GM19468 (cell line): ENCODE measurements at regions not wholly inside any gene's neighbourhood (a gene's known extent, or its start where the extent isn't known, plus 50 kb on each side); places are given as distances from the start of the nearest gene placed in this dataset.

ENCODE experiments used
- ATAC-seq: cut with Tn5 transposase; IDR thresholded peaks from one replicate; pipeline ENCODE4 v1.9.1; 2021; ENCODE audit warnings: mild to moderate bottlenecking, moderate library complexity, moderate number of reproducible peaks; ENCODE audit not compliant: unreplicated experiment; ENCODE audit errors: extremely low read depth

DNA sequence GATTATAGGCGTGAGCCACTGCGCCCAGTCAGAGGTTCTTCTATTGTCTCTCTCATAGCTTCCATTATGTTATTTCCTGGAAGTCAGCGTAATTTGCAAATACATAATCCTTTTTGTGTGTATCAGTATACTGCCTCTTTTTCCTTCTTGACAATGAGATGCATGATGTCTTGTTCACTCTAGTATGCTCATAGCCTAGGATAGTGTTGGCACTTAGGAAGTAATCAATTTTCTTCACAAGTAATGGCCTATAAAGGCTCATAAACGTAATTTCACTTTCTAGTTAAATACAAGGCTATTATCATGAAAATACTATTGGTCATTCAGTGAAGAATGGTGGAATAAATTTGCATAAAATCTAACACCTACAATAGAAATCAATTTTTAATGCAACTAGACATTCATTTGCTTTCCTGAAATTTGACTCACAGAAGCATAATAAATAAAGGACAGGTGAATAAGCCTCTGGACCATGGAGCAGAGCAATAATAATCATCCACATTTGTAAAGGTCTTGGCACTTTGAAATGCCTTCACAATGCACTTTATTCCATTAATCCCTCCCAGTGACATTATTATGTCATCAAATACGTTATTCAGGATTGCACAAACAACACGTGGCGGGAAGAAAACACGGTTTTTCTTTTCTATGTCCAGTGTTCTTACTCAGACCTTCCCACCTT is 366.9 kb upstream of the BTBD3 start:
- no peak for ATAC-seq

DNA sequence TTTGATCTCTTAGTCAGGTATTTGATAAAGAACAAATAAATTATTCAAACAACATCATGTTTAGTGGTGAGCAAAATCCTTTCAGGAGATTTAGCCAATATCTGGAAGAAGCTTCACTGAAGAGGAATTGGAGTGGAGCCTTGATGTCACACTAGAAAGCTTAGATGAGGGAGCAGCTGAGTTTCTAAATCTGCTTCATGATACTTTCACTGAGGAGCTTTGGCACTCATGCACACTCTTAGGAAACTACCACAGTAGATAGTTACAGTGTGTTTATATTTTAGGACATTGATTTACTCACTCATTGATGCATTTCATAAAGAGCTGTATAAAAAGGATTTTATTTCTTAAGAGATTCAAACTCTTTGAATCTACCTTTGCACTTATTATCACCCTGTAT is 366.2 kb upstream of the BTBD3 start:
- ATAC-seq: no peak

DNA sequence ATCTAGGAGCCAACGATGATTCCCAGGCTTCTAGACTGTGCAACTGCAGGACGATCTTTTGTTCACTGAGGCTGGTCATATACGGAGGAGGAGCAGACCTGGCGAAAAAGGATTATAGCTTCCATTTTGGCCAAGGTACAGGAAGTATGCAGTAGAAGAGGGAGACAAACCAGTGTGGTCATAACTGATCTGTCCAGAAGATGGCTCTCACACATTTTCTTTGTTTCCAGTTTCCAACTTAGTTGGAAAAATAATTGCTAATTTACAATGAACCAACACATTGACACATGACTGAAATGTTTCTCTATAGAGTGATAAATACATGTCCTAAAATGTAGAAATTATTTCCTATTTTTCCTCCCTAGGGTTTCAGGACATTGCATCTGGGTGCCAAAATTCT is 364.1 kb upstream of the BTBD3 start:
- no peak for ATAC-seq

DNA sequence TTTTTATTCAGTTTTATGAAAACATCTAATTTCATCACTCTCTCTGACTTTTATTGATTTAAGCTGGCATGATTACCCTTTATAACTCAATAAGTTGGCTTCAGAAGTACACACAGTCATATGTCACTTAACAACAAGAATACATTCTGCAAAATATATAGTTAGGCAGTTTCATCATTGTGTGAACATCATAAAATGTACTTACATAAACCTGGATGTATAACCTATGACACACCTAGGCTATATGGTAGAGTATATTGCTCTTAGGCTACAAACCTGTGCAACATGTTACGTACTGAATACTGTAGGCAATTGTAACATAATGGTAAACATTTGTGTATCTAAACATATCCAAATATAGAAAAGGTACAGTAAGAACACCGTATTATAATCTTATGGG is 362.2 kb upstream of the BTBD3 start:
- ATAC-seq: no peak

DNA sequence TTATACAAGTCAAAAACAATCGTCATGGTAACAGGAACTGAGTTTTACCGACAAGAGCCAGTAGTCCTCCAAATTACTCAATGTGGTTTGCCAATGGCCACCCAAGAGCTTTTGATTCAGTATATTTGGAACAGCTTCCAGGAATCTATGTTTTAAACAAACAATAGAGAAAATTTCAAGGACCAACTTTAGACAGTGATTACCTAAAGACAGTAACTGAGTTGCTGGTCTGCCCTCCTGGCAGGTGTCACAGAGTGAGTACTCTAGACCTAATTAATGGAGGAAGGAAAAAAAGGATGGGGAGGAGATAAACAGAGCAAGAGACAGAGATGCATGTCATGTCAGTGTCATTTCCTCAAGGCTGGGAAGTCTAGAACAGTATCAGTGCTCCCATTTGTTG is 361.3 kb upstream of the BTBD3 start:
- no peak for ATAC-seq

DNA sequence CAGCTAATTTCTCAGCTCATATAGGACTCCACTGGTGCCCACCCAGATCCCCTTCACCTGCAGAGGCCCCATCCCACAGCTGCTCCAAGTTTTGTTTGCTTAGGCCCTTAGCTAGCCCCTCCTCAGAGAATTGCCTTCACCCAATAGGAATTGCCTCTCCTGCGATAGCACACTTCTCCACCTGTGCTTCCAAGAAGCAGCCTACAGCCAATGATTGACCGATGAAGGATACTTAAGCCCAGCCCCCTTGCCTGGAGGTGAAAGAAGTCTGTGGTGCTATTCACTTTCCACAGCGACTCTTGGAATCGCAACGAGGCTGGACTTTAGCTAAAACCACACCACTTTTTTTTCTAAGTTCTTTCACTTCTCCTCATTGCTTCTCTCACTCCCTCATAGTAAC is 353.2 kb upstream of the BTBD3 start:
- ATAC-seq: no peak

DNA sequence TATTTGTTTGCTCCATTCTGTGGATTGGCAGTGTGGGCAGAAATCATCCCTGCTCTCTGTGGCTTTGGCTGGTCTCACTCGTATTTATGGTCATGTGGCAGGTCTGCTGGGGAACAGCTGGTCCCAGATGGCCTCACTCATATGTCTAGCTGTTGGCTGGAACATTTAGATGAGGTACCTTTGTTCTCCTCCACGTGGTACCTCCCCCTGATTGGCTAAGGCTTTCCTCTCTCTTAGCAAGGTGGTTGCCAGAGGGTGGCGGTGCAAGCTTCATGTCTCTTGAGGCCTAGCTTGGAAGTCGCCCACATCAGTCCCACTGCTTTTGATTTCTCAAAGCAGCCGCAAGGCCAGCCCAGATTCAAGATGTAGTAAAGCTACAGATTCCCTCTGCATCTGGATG is 348.5 kb upstream of the BTBD3 start:
- ATAC-seq: no peak

DNA sequence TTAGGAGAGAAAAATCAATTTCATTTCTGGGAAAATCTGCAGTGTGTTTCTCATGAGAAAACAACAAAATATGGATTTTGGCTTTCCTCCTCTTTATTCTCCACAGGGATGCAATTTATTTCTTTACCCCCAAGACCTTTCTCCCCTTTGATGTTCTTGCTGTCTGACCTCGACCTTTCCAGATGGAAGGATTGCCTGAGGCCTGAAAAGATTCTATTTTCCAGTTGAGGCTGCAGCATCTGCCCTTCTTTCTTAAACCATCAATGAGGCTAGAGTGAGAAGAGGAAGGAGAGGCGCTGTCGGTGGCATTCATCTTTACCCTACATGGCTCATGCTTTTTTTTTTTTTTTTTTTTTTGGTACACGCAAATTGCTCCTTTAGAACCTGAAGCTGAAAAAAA is 344.2 kb upstream of the BTBD3 start:
- no peak for ATAC-seq

DNA sequence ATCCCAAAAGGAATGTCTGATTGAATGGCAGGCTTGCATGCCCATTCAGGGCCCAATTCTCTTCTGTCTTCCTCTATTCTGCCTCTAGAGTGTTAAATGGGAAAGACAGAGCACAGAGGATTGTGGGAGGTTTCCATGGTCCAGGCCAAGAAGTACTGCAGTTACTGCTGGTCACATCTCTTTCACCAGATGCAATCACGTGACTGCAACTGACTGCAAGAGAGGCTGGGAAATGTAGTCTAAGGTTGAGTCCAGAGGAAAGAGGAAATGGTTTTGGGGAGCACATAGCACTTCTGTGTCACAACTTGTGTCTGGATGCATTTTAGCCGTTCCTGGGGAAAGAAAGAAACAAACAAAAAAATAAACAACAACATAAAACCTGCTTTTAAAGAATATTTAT is 336.4 kb upstream of the BTBD3 start:
- no peak for ATAC-seq

DNA sequence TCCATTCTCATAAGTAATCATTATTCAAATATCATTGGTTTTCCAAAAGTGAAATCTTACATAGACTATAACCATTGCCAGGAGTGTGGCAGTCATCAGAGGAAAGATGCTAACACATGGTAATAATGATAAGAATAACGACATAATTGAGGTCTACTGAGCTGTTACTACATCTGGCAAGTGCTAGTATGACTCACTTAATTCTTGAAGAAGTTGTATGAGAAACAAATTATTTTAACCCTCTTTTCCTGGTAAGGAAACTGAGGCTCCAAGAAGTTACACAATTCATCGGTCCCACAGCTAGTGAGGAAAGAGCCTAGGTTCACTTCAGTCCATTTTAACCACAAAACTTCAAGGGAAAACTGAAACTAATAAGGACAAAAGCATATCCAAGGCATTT is 335.6 kb upstream of the BTBD3 start:
- ATAC-seq: no peak

DNA sequence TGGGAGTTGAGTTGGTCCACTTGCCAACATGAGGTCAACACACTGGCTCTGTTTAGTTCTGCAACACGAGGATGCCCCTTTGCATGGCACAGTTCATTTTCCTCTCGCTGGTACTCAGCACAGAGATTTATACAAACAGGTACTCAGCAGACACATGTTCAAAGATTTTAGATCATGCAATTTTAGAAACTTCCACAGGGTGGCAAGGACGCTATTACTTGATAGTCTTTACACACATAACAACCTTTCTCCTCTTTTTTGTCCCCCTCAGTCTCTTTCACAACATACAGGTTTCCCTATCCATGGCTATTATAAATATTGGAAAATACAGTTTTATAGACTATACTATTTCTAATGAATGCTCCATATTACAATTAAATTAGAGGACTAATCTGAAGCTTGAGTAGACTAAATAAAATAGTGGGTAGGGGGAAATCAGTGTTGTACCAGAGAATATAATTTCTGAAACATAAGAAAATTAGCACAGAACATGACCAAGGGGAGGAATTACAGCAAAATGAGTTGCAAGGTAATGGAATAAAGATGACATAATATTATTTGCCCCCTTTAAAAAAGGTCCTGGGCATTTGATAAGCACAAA is 331.8 kb upstream of the BTBD3 start:
- no peak for ATAC-seq

DNA sequence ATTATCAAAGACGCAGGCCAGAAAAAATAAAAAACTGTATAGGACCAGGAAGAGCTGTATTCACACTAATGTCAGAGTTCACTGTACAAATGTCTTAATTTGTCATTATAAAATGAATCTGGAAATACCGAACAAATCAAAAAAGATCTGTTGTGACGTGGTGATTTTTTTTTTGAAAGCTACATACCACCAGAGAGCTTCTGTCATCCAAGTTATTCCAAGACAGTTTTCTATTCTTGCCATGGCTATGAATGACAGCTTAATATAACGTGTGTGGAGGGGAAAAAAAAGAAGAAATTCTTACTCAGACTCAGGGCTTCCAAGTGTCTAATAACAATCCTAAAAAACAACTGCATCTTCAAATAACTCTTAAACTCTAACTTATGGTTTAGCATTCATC is 328.8 kb upstream of the BTBD3 start:
- ATAC-seq: no peak

DNA sequence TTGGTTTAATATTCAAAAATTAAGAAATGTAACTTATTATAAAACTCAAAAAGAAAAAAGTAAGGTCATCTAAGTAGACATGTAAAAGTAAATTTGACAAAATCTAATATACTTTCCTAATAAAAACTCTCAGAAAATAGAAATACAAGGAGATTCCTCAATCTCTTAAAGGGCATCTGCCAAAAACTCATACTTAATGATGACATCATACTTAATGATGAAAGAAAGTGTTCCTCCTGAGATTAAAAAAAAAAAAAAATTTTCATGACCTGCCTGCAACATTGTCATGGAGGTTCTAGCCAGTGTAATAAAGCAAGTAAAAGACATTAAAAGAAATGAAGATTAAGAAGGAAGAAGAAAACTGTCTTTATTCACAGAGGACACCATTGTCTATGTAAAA is 325.7 kb upstream of the BTBD3 start:
- no peak for ATAC-seq

DNA sequence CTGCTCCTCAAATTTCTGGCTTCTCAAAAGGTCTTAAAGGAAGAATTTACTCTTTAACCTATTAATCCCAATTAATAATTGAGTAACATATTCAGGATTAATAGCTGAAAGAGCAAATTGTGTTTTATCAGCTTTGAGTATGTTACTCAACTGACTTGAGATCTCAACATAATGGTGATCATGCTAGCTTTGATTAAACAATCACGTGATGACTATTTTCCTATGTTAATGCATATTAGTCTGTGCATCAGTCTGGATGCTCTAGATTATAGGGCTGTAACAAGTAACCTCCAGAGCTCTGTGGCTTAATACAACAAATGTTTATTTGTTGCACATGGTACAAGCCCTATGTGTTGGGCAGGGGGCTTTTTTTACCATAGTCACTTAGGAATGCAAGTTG is 313.4 kb upstream of the BTBD3 start:
- ATAC-seq: no peak

DNA sequence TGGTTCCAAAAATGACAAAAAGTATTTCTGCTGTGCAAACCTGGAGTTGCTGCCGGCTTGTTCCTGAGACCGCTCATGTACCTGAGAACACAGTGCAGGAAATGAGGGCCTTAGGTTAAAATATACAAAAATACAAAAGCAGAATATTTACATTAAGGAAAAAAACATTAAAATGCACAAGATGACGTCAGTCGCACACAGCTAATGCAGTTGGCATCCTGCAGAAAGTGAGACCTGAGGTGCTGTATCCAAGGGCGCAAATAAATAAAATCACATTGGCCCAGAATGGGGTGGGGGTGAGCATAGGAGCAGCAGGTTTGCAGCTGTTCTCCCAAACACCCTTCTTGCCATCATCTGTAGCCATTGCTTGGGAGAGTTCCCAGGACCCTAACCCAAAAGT is 310.6 kb upstream of the BTBD3 start:
- no peak for ATAC-seq

DNA sequence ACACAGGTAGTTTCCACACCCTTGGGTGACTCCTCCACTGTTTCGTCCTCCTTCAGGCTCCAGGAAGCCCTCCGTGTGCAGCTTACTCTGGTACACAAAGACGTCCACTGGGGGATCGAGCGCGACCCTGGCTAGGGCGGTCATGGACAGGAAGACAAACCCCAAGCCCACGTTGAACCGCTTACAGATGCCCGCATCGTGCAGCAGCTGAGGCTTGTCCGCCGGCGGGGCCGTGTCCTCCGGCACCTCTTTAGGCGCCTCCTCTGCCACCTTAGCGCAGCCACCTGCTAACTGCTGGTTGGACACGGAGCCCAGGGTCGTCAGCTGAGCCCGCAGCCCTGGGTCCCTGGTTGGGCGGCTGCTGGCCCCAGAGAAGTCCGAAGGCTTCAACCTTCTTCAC is 309.0 kb upstream of the BTBD3 start:
- no peak for ATAC-seq

DNA sequence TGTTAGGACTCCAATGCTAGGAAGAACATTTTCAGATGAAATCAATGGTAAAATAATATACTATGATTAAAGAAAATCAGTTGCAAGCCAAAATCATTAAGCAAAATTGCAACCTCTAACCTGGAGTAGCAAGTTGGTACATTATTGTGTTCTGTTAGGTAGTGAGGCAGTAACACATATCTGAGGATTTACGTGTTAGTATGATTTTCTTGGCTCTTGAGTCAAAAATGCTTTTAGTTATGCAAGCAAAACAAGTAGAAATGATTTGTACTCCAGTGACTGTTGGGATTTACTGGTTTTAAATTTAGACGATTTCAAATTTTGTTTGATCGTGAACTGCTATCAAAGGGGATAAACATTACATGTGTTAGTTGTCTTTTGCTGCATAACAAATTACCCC is 293.0 kb upstream of the BTBD3 start:
- ATAC-seq: no peak

DNA sequence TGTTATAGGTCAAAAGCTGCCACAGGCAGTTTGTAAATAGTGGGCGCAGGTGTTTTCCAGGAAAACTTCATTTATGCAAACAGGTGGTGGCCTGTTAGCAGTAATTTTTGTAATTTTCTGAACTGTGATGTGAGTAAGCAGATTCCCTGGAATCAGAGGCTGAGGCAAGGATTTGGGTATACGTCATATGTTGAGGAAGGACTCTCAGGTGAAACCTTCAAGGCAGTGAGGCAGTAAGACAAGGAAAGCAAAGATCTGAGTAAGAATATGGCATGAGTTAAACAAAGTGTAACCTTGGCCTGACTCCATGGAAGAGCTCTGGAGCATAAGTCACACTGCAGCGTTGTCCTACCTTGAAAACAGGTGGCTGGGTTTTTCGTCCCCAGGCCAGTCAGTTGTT is 291.1 kb upstream of the BTBD3 start:
- no peak for ATAC-seq

DNA sequence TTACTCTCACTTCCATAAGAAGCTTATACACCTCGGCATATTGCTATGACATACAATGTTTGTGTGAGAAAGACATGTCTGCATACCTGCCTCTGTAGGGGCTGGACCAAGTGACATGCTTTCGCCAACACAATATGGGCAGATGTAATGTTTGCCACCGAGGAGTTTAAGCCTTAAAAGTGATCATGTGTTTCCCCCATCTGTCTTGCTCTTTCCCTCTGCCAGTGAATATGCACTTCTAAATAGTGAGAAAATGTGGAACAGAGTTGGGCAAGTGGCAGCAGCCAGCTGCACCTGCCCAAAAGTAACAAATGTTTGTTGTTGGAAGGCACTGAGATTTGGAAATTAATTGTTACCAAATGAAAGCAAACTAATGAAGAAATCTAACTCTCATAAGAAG is 274.8 kb upstream of the BTBD3 start:
- ATAC-seq: no peak

DNA sequence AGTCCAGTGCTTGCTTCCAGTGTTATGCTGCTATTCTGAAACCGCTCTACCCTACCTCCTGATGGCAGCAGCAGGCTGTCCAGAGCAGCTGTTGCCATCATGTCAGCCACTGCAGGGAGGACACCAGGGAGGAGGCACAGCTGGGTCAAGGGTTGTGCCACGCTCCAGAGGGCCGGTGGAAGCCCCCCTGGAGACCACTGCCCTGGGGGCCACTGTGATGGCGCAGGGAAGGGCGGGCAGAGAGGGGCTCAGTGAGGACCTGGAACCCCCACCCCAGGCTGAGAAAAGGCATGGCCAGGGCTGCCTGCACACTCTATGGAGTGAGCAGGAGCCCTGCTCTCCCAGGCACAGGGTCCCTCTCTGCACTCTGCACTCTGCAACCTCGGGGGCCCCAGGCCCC is 271.3 kb upstream of the BTBD3 start:
- no peak for ATAC-seq

DNA sequence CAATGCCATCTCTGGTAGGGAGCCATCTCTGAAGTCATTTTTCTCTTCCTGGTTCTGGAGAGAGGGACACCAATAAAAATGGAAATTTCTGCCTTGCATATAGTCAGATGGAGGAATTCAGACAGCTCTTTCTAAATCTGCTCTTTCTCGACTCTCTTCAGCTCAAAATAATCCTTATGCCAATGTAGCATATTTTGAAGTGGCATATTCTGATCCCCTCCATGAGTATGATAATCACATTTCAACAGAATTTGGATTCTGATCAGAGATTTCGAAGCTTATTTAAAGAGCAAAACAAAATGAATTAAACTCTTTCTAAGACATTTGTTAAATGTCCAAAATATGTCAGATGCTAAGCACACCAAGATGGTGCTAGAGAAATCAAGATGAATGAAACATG is 267.1 kb upstream of the BTBD3 start:
- no peak for ATAC-seq

DNA sequence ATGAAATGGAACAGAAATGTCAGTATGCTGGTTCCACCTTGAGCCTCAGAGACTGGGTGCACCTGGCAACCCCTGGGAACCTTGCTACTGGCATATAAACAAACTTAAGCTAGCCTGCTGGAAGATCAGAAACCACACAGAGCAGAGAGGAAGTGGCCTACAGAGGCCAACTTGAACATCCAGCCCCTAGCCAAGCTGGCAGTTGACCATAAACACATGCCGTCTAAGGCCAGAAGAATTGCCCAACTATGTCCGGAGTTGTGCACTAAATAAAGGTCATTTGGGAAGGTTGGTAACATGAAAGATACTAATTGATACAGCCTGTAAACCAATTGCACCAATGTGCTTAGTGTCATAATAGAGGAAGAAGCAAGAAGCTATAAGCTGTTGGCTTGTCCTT is 266.6 kb upstream of the BTBD3 start:
- no peak for ATAC-seq

DNA sequence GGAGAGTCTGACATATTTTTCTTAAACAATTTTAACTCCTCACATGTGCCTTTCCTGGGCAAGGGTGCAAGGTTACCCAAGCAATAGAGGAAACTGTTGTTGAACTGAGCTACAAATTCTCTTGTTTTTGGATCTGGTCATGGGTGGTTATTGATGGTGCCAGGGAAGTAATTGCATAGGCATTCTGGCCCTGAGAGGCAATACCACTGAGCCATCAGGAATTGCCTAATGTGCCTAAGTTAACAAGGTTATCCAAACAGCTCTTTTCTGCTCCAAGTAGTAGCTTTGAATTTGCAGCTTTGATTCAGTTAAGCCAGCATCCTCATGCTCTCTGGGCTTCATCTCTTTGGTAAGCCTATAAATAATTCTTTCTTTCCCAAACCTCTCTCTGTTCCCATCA is 266.0 kb upstream of the BTBD3 start:
- ATAC-seq: no peak
